HL-60/S4 treated with retinoic acid at 250 ng/mL for 4 days and 3 days (cell line): ENCODE measurements at regions not wholly inside any gene's neighbourhood (a gene's known extent, or its start where the extent isn't known, plus 50 kb on each side); places are given as distances from the start of the nearest gene placed in this dataset.

Experiments
- in situ Hi-C: fragments of 300-500 bp; cut with MboI; formaldehyde crosslinking; loops from 2 replicates; pipeline ENCODE4 v1.7.0; 2022; ENCODE audit warnings: low sequenced_read_pairs

- in situ Hi-C loops: no loop called here
Observed at GRCh38 chr12:46908936-46909635, 83.3 kb upstream of the SLC38A4 start.

- in situ Hi-C loops: no loop called here
Observed at GRCh38 chr12:46910830-46911229, 85.0 kb upstream of the SLC38A4 start.

GRCh38 chr12:46914336-46914735 is 88.5 kb upstream of the SLC38A4 start:
- in situ Hi-C loops: no loop called here

GRCh38 chr12:46915082-46915481 is 89.3 kb upstream of the SLC38A4 start:
- in situ Hi-C loops: no loop called here

- in situ Hi-C loops: no loop called here
Observed at GRCh38 chr12:46915836-46916235, 90.0 kb upstream of the SLC38A4 start.

GRCh38 chr12:46916796-46917419 is 91.1 kb upstream of the SLC38A4 start:
- in situ Hi-C loops: no loop called here

- in situ Hi-C loops: no loop called here
Observed at GRCh38 chr12:46917821-46918220, 92.0 kb upstream of the SLC38A4 start.

GRCh38 chr12:46918631-46919030 is 92.8 kb upstream of the SLC38A4 start:
- in situ Hi-C loops: no loop called here

- in situ Hi-C loops: no loop called here
Observed at GRCh38 chr12:46919666-46920400, 94.0 kb upstream of the SLC38A4 start.

- in situ Hi-C loops: no loop called here
Observed at GRCh38 chr12:46920499-46920898, 94.7 kb upstream of the SLC38A4 start.

- in situ Hi-C loops: no loop called here
Observed at GRCh38 chr12:46921048-46921763, 95.4 kb upstream of the SLC38A4 start.

GRCh38 chr12:46921764-46922133 is 96.0 kb upstream of the SLC38A4 start:
- in situ Hi-C loops: no loop called here

- in situ Hi-C loops: no loop called here
Observed at GRCh38 chr12:46926526-46926925, 100.7 kb upstream of the SLC38A4 start.

GRCh38 chr12:46930101-46930500 is 104.3 kb upstream of the SLC38A4 start:
- in situ Hi-C loops: no loop called here

GRCh38 chr12:46933947-46934346 is 108.2 kb upstream of the SLC38A4 start:
- in situ Hi-C loops: no loop called here

- in situ Hi-C loops: no loop called here
Observed at GRCh38 chr12:46934374-46935111, 108.7 kb upstream of the SLC38A4 start.

- in situ Hi-C loops: no loop called here
Observed at GRCh38 chr12:46935271-46935847, 109.6 kb upstream of the SLC38A4 start.

GRCh38 chr12:46936042-46936441 is 110.2 kb upstream of the SLC38A4 start:
- in situ Hi-C loops: no loop called here

- in situ Hi-C loops: no loop called here
Observed at GRCh38 chr12:46938071-46938678, 112.4 kb upstream of the SLC38A4 start.

GRCh38 chr12:46941981-46942380 is 116.2 kb upstream of the SLC38A4 start:
- in situ Hi-C loops: no loop called here
